Naive thymus-derived CD4-positive, alpha-beta T cell (primary cell): ENCODE measurements at regions not wholly inside any gene's neighbourhood (a gene's known extent, or its start where the extent isn't known, plus 50 kb on each side); places are given as distances from the start of the nearest gene placed in this dataset.

Experiments
- ATAC-seq: fragments of 150-1000 bp; cut with Tn5 transposase; 2 replicates; pipeline ENCODE4 v1.10.0; 2021; ENCODE audit warnings: mild to moderate bottlenecking, moderate library complexity
- CTCF ChIA-PET: fragments of 350-600 bp; sonication (Branson Sonifier 250); formaldehyde crosslinking; loops from one replicate; lab custom pipeline; 2021; ENCODE audit warnings: antibody characterized with exemption; lab: Charles Lee
- POLR2A ChIA-PET: fragments of 350-600 bp; sonication (Branson Sonifier 250); formaldehyde crosslinking; loops from one replicate; lab custom pipeline; 2021; ENCODE audit warnings: antibody characterized with exemption, inconsistent platforms; lab: Charles Lee
- DNase-seq, 9 donors: peaks; one replicate each; pipeline versions ENCODE4 v3.0.0 to v3.0.0-alpha.2; 2020 to 2022; ENCODE audit warnings: mixed read lengths in 1 of 9
- H3K27ac ChIP-seq: one replicate; pipeline ENCODE4 v1.7.0; 2013; ENCODE audit warnings: mild to moderate bottlenecking, low read depth, low read length, moderate library complexity
- H3K27me3 ChIP-seq, 2 donors: one replicate each; pipeline ENCODE4 v1.7.0; 2013; ENCODE audit warnings: low read length in 2 of 2, mild to moderate bottlenecking in 2 of 2, moderate library complexity in 2 of 2; ENCODE audit not compliant: control insufficient read depth in 2 of 2, insufficient read depth in 2 of 2
- H3K36me3 ChIP-seq, 3 experiments: 1 replicate in 2 of 3; 2 replicates in 1 of 3; pipeline ENCODE4 v1.7.0; 2013; ENCODE audit warnings: low read length in 3 of 3, mild to moderate bottlenecking in 3 of 3, moderate library complexity in 1 of 3; ENCODE audit not compliant: insufficient read depth in 3 of 3, control insufficient read depth in 2 of 3
- H3K4me1 ChIP-seq, 2 donors: one replicate each; pipeline ENCODE4 v1.7.0; 2013; ENCODE audit warnings: low read length in 2 of 2, mild to moderate bottlenecking in 2 of 2, moderate library complexity in 1 of 2; ENCODE audit not compliant: control insufficient read depth in 2 of 2, insufficient read depth in 2 of 2
- H3K4me3 ChIP-seq: 2 replicates; pipeline ENCODE4 v1.7.0; 2013; ENCODE audit warnings: mild to moderate bottlenecking, low read length
- H3K9me3 ChIP-seq, 3 experiments: 1 replicate in 2 of 3; 2 replicates in 1 of 3; pipeline ENCODE4 v1.7.0; 2013; ENCODE audit warnings: low read length in 3 of 3; ENCODE audit not compliant: control insufficient read depth in 2 of 3
- H3K27ac Mint-ChIP-seq, 9 donors: one replicate each; pipeline ENCODE4 v1.8.0; 2020 to 2022; ENCODE audit warnings: mixed read lengths in 9 of 9, mild to moderate bottlenecking in 8 of 9, moderate library complexity in 5 of 9, inconsistent platforms in 2 of 9
- H3K27me3 Mint-ChIP-seq, 5 donors: one replicate each; pipeline ENCODE4 v1.8.0; 2021 to 2022; ENCODE audit warnings: mixed read lengths in 5 of 5, mild to moderate bottlenecking in 1 of 5
- H3K36me3 Mint-ChIP-seq, 5 donors: one replicate each; pipeline ENCODE4 v1.8.0; 2020 to 2022; ENCODE audit warnings: mixed read lengths in 5 of 5, mild to moderate bottlenecking in 3 of 5, inconsistent platforms in 1 of 5
- H3K4me1 Mint-ChIP-seq, 7 donors: one replicate each; pipeline ENCODE4 v1.8.0; 2020 to 2022; ENCODE audit warnings: mixed read lengths in 7 of 7, mild to moderate bottlenecking in 3 of 7, inconsistent platforms in 1 of 7
- H3K4me3 Mint-ChIP-seq, 10 donors: one replicate each; pipeline ENCODE4 v1.8.0; 2020 to 2022; ENCODE audit warnings: mild to moderate bottlenecking in 10 of 10, mixed read lengths in 10 of 10, moderate library complexity in 6 of 10, inconsistent platforms in 2 of 10
- H3K9me3 Mint-ChIP-seq, 11 donors: one replicate each; pipeline ENCODE4 v1.8.0; 2020 to 2022; ENCODE audit warnings: mixed read lengths in 11 of 11, mild to moderate bottlenecking in 4 of 11, inconsistent platforms in 1 of 11, moderate library complexity in 1 of 11
- intact Hi-C, 2 donors: fragments of 100-400 bp; cut with micrococcal nuclease; formaldehyde crosslinking; loops; one replicate each; pipeline ENCODE4 v1.15.1; 2023

DNA sequence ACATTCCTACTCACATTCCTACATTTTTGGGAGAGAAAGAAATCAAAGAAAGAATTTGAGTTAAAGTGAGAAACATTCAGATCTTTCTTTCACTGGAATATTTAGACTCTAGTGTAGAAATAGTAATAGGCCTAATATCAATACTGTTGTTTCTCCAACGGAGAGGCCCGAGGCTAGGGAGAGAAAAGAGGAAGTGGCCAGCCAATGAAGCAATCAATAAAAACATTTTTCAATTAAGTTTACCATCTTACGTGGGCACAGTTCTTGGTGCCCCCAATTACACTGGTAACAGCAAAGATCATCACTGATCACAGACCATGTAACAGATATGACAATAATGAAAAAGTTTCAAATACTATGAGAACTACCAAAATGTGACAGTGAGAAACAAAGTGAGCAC is 281.4 kb downstream of the GPM6A start:
- CTCF ChIA-PET = no interaction called here
- H3K4me3 ChIP-seq = no peak overlapping the region
- DNase-seq = no peak
- no peaks in the 10 kb centered on the region for H3K27me3 ChIP-seq
- H3K4me1 Mint-ChIP-seq = no peaks in the 10 kb centered on the region
- intact Hi-C loops = loop anchor here in 1 of 2 donors (10.0 kb wide), 1 partner anchor 656 kb away; no protein-coding TSS in a partner anchor
- H3K4me3 Mint-ChIP-seq = no peak overlapping the region
- no peak overlapping the region for H3K27ac ChIP-seq
- peaks cover 0 to 15% (median 6%) of the 10 kb centered on the region in 11 donors for H3K9me3 Mint-ChIP-seq
- POLR2A ChIA-PET = no interaction called here
- no peaks in the 10 kb centered on the region for H3K36me3 ChIP-seq
- ATAC-seq = no peak
- H3K4me1 ChIP-seq = no peaks in the 10 kb centered on the region
- no peaks in the 10 kb centered on the region for H3K27me3 Mint-ChIP-seq
- no peak overlapping the region for H3K27ac Mint-ChIP-seq
- no peaks in the 10 kb centered on the region for H3K36me3 Mint-ChIP-seq
- H3K9me3 ChIP-seq = no peaks in the 10 kb centered on the region

DNA sequence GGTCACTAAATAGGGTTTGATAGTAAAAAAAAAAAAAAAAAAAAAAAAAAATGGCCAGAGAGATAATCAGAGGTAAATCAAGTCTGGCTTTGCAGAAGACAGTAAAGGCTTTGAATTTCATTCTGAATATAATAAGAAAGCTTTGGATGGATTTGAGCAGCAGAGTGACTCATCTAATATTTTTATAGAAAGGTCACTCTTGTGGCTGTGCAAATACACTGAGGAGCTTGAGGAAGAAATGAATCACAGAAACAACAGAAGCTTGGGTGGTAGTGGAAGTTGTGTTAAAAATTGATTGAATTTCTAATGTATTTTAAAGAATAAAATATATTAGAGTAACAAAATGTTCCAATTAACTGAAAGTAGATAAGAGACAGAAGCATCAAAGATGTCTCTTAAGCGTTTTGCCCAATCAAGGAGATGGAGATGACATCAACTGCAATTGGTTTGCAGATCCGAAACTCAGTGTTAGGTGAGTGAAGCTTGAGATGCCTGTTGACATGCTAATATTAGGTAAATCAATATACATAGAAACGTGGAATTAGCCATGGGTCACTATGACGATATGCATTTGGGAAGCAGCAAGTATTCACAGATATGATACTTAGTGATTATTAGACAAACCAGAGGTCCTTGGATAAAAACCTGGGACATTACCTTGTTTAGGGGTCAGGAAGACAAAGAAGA is 280.5 kb downstream of the GPM6A start:
- no peak for DNase-seq
- no peaks in the 10 kb centered on the region for H3K27me3 Mint-ChIP-seq
- H3K4me3 Mint-ChIP-seq = no peak overlapping the region
- no peak for ATAC-seq
- Histone ChIP-seq H3K36me3 (no peaks in the 10 kb centered on the region), H3K4me1 (no peaks in the 10 kb centered on the region), H3K9me3 (no peaks in the 10 kb centered on the region), H3K4me3 (no peak overlapping the region), H3K27ac (no peak overlapping the region), H3K27me3 (no peaks in the 10 kb centered on the region)
- ChIA-PET CTCF (no interaction called here), POLR2A (no interaction called here)
- no peaks in the 10 kb centered on the region for H3K36me3 Mint-ChIP-seq
- no peak overlapping the region for H3K27ac Mint-ChIP-seq
- intact Hi-C loops = loop anchor here in 1 of 2 donors (10.0 kb wide), 1 partner anchor 657 kb away; no protein-coding TSS in a partner anchor
- peaks cover 0 to 15% (median 6%) of the 10 kb centered on the region in 11 donors for H3K9me3 Mint-ChIP-seq
- H3K4me1 Mint-ChIP-seq = no peaks in the 10 kb centered on the region

DNA sequence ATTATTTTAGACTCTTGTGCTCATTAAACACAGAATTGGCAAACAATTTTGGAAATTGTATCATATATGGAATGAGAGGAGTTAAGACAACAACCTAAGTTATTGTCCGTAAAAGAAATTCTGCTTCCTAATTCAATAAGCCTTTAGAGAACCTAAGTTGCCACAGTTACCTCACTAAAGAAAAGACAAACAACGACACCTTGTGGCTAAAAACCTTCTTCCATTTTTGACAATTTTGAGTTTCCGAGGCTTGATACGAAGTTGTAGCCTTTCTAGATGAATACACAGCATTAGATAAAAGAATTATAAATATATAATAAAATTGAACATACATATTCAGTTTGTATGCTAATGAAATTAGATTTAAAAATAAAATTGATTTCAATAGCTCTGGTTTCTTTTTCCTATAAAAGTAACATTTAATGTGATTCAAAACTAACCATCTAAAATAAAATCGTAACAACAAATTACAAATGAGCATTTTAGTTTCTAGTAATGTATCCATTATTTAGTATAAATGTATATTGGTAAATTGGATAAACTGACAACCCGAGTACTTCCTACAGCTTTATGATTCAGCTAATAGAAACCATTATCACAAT is 275.1 kb downstream of the GPM6A start:
- ATAC-seq (no peak), DNase-seq (no peak)
- H3K27ac ChIP-seq = no peak overlapping the region
- no peaks in the 10 kb centered on the region for H3K4me1 ChIP-seq
- H3K4me3 ChIP-seq = no peak overlapping the region
- peaks cover 0 to 7% (median 2%) of the 10 kb centered on the region in 11 donors for H3K9me3 Mint-ChIP-seq
- H3K4me1 Mint-ChIP-seq = no peaks in the 10 kb centered on the region
- no peaks in the 10 kb centered on the region for H3K27me3 Mint-ChIP-seq
- ChIA-PET POLR2A (no interaction called here), CTCF (no interaction called here)
- H3K4me3 Mint-ChIP-seq = no peak overlapping the region
- H3K36me3 ChIP-seq = no peaks in the 10 kb centered on the region
- intact Hi-C loops = loop anchor here (5.0 to 10.0 kb wide), 3 partner anchors 662 to 1175 kb away; no protein-coding TSS in a partner anchor
- H3K9me3 ChIP-seq = no peaks in the 10 kb centered on the region
- no peaks in the 10 kb centered on the region for H3K36me3 Mint-ChIP-seq
- no peaks in the 10 kb centered on the region for H3K27me3 ChIP-seq
- H3K27ac Mint-ChIP-seq = no peak overlapping the region

DNA sequence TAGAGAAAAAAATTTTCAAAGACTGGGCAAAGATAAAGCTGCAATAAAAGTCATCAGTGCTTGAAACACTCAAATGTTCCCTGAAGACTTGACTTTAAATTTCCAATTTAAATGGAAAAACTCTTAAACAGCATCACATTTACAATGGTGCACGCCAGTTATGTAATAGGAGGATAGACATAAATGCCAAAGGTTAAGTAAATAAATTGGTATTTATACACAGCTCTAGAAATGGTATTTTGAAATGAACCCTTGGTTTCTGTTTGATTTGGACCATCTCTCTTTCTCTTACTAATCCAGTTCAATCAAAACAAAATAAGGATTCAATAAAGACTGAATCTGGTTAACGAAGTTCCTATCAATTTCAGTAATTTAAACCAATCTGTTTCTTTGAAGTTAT is 272.6 kb downstream of the GPM6A start:
- Mint-ChIP-seq H3K36me3 (no peaks in the 10 kb centered on the region), H3K27ac (no peak overlapping the region), H3K9me3 (peaks cover 0 to 4% (median 0%) of the 10 kb centered on the region in 11 donors), H3K4me3 (no peak overlapping the region), H3K27me3 (no peaks in the 10 kb centered on the region), H3K4me1 (no peaks in the 10 kb centered on the region)
- intact Hi-C loops = loop anchor here (5.0 to 10.0 kb wide), 3 partner anchors 665 to 1177 kb away; no protein-coding TSS in a partner anchor
- Histone ChIP-seq H3K27ac (no peak overlapping the region), H3K36me3 (no peaks in the 10 kb centered on the region), H3K4me3 (no peak overlapping the region), H3K9me3 (no peaks in the 10 kb centered on the region), H3K4me1 (no peaks in the 10 kb centered on the region), H3K27me3 (no peaks in the 10 kb centered on the region)
- ChIA-PET POLR2A (no interaction called here), CTCF (no interaction called here)
- ATAC-seq (no peak), DNase-seq (no peak)

DNA sequence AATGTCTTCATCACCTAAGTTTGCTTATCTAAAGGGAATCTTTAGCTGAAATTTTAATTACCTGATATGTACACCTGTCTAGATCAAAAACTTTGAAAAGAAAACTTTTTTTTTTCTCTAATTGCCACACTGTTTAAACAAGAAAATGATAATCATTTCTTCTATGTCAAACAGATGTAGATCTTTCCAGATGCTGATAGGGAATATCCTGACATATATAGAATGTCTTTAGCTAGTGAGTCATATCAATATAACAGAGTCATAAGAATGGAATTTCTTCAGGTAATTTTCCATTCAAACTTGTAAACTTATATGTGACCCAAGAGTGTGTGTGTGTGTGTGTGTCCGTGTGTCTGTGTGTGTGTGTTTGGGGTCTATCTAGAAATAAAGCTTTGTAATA is 271.9 kb downstream of the GPM6A start:
- H3K9me3 Mint-ChIP-seq = peaks cover 0 to 3% (median 0%) of the 10 kb centered on the region in 11 donors
- no peaks in the 10 kb centered on the region for H3K36me3 Mint-ChIP-seq
- no peak overlapping the region for H3K27ac Mint-ChIP-seq
- Histone ChIP-seq H3K4me1 (no peaks in the 10 kb centered on the region), H3K4me3 (no peak overlapping the region), H3K27ac (no peak overlapping the region), H3K27me3 (no peaks in the 10 kb centered on the region), H3K9me3 (no peaks in the 10 kb centered on the region), H3K36me3 (no peaks in the 10 kb centered on the region)
- ATAC-seq = no peak
- no peak for DNase-seq
- H3K4me1 Mint-ChIP-seq = no peaks in the 10 kb centered on the region
- intact Hi-C loops = no loop called here
- ChIA-PET POLR2A (no interaction called here), CTCF (no interaction called here)
- no peaks in the 10 kb centered on the region for H3K27me3 Mint-ChIP-seq
- no peak overlapping the region for H3K4me3 Mint-ChIP-seq

DNA sequence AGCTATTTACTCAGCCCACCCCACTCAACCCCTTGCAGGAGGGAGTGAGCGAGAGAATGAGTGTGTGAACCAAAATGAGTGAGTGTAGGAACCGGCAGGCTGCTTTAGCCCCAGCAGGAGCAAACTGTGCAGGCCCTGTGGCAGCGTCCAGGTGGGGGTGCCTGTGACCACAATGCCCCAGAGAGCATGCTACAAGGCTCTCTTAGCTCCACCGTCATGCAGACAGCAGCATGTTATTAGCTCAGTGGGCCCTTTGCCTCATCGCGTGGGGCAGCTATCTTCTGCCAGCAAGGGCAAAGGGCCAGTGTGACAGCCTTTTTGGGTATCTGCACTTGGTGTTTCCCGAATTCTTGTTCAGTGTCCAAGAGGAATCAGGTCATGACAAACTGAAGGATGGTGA is 271.3 kb downstream of the GPM6A start:
- H3K27me3 Mint-ChIP-seq = no peaks in the 10 kb centered on the region
- ATAC-seq (no peak), DNase-seq (no peak)
- H3K27me3 ChIP-seq = no peaks in the 10 kb centered on the region
- H3K4me1 Mint-ChIP-seq = no peaks in the 10 kb centered on the region
- H3K27ac Mint-ChIP-seq = no peak overlapping the region
- no peaks in the 10 kb centered on the region for H3K4me1 ChIP-seq
- H3K4me3 Mint-ChIP-seq = no peak overlapping the region
- ChIA-PET CTCF (no interaction called here), POLR2A (no interaction called here)
- no peak overlapping the region for H3K4me3 ChIP-seq
- no peaks in the 10 kb centered on the region for H3K9me3 ChIP-seq
- H3K36me3 ChIP-seq = no peaks in the 10 kb centered on the region
- H3K9me3 Mint-ChIP-seq = peaks cover 0 to 4% (median 0%) of the 10 kb centered on the region in 11 donors
- intact Hi-C loops = no loop called here
- no peak overlapping the region for H3K27ac ChIP-seq
- H3K36me3 Mint-ChIP-seq = no peaks in the 10 kb centered on the region

DNA sequence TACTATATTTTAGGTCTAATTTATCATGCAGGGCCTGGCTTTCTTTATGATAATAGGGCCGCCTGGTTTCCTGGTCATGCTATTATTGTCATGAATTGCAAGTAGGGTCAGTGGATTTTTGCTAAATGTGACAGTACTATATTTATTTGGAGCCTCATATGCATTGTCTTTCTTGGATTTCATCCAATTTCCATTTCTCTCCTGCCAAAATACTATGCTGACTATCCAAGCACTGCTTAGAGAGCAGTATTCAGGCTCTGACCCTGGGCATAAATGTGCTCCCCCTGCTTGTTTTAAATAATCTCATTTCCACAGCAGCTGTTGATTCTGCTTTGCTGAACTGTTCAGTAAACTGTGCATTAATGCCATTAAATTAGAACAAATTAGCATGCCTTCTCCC is 269.3 kb downstream of the GPM6A start:
- H3K27ac Mint-ChIP-seq = no peak overlapping the region
- no peak overlapping the region for H3K27ac ChIP-seq
- DNase-seq (no peak), ATAC-seq (no peak)
- intact Hi-C loops = no loop called here
- no peaks in the 10 kb centered on the region for H3K4me1 Mint-ChIP-seq
- H3K9me3 ChIP-seq = no peaks in the 10 kb centered on the region
- H3K4me1 ChIP-seq = no peaks in the 10 kb centered on the region
- H3K36me3 Mint-ChIP-seq = no peaks in the 10 kb centered on the region
- ChIA-PET POLR2A (no interaction called here), CTCF (no interaction called here)
- no peaks in the 10 kb centered on the region for H3K36me3 ChIP-seq
- H3K27me3 Mint-ChIP-seq = no peaks in the 10 kb centered on the region
- no peaks in the 10 kb centered on the region for H3K27me3 ChIP-seq
- H3K9me3 Mint-ChIP-seq = peaks cover 0 to 4% (median 0%) of the 10 kb centered on the region in 11 donors
- no peak overlapping the region for H3K4me3 Mint-ChIP-seq
- H3K4me3 ChIP-seq = no peak overlapping the region
